ENCODE measurements at regions not wholly inside any gene's neighbourhood (a gene's known extent, or its start where the extent isn't known, plus 50 kb on each side); places are given as distances from the start of the nearest gene placed in this dataset.

DNA sequence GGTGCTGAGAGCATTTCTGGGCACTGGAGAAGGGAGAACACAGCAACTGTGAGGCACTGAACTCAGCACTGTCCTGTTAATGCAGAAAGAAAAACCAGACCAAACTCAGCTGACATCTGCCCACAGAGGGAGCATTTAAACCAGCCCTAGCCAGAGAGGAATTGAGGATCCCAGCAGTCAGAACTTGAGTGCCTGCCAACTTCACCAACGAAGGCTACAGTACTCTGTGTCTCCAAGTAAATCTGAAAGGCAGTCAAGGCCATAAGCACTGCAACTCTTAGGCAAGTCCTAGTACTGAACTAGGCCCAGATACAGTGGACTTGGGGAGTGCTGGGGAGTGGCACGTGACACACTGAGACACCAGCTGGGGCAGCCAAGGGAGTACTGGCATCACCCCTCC lies 176.2 kb upstream of the ZC3H15 start:
- DNase-seq (ENCODE audit: low spot score) = no peak
- in situ Hi-C loops (cut with MboI; ENCODE audit: low pct_unique_long_range_greater_than_20kb, low sequenced_read_pairs, unreplicated experiment) = no loop called here
- no peak for TF ChIP-seq CTCF (IDR thresholded peaks at IDR 0.05; ENCODE audit: extremely low read depth, insufficient read depth, missing control alignments)

DNA sequence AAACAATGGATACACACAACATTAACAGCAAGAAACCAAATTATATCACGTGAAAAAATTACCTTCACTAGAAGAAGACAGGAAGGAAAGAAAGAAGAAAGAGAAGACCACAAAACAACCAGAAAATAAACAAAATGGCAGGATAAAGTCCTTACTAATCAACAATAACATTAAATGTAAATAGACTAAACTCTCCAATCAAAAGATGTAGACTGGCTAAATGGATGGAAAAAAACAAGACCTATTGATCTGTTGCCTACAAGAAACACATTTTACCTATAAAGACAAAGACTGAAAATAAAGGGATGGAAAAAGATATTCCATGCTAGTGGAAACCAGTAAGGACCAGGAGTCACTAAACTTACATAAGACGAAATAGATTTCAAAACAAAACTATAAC lies 167.0 kb upstream of the ZC3H15 start:
- in situ Hi-C loops (cut with MboI; ENCODE audit: low pct_unique_long_range_greater_than_20kb, low sequenced_read_pairs, unreplicated experiment) = no loop called here
- DNase-seq (ENCODE audit: low spot score) = no peak
- no peak for TF ChIP-seq CTCF (IDR thresholded peaks at IDR 0.05; ENCODE audit: extremely low read depth, insufficient read depth, missing control alignments)

GRCh38 chr2:186325827-186326535 lies 160.1 kb upstream of the ZC3H15 start:
- DNase-seq (ENCODE audit: low spot score) = no peak
- in situ Hi-C loops (cut with MboI; ENCODE audit: low pct_unique_long_range_greater_than_20kb, low sequenced_read_pairs, unreplicated experiment) = no loop called here
- TF ChIP-seq CTCF (IDR thresholded peaks at IDR 0.05; ENCODE audit: extremely low read depth, insufficient read depth, missing control alignments) = no peak

- TF ChIP-seq CTCF (IDR thresholded peaks at IDR 0.05; ENCODE audit: extremely low read depth, insufficient read depth, missing control alignments) = no peak
- no peak for DNase-seq (ENCODE audit: low spot score)
- in situ Hi-C loops (cut with MboI; ENCODE audit: low pct_unique_long_range_greater_than_20kb, low sequenced_read_pairs, unreplicated experiment) = no loop called here
Measured at GRCh38 chr2:186327251-186327868, 158.7 kb upstream of the ZC3H15 start.

GRCh38 chr2:186328838-186329237 lies 157.2 kb upstream of the ZC3H15 start:
- TF ChIP-seq CTCF (IDR thresholded peaks at IDR 0.05; ENCODE audit: extremely low read depth, insufficient read depth, missing control alignments) = no peak
- DNase-seq (ENCODE audit: low spot score) = no peak
- in situ Hi-C loops (cut with MboI; ENCODE audit: low pct_unique_long_range_greater_than_20kb, low sequenced_read_pairs, unreplicated experiment) = no loop called here

DNA sequence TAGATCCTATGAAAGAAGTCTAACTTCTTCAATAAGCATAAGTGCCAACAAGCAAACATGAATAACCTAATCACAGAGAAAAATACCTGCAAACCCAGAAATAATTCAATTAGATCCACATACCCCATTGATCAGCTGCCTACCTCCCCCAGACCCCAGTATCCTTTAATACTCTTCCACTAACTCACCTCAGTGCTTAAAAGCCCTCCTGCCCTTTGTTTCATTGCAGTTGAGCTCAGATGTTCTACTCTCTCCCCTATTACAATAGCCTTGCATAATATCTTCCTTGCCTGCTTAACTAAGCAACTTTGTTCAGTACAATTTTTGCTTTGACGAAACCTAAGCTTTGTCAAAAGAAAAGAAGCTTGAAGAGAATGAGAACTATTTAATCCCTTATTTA lies 156.0 kb upstream of the ZC3H15 start:
- in situ Hi-C loops (cut with MboI; ENCODE audit: low pct_unique_long_range_greater_than_20kb, low sequenced_read_pairs, unreplicated experiment) = no loop called here
- no peak for TF ChIP-seq CTCF (IDR thresholded peaks at IDR 0.05; ENCODE audit: extremely low read depth, insufficient read depth, missing control alignments)

More for the DNA sequence above, 156.0 kb upstream of the ZC3H15 start:
- DNase-seq (ENCODE audit: low spot score) = no peak
